NCI-H226 (cell line): ENCODE measurements at regions not wholly inside any gene's neighbourhood (a gene's known extent, or its start where the extent isn't known, plus 50 kb on each side); places are given as distances from the start of the nearest gene placed in this dataset.
A peak's percentile ranks its signal among the peaks of the same experiment; 100 is the strongest.

Source experiments
- DNase-seq: peaks from one replicate; pipeline ENCODE4 v3.0.0-alpha.2; 2015

DNA sequence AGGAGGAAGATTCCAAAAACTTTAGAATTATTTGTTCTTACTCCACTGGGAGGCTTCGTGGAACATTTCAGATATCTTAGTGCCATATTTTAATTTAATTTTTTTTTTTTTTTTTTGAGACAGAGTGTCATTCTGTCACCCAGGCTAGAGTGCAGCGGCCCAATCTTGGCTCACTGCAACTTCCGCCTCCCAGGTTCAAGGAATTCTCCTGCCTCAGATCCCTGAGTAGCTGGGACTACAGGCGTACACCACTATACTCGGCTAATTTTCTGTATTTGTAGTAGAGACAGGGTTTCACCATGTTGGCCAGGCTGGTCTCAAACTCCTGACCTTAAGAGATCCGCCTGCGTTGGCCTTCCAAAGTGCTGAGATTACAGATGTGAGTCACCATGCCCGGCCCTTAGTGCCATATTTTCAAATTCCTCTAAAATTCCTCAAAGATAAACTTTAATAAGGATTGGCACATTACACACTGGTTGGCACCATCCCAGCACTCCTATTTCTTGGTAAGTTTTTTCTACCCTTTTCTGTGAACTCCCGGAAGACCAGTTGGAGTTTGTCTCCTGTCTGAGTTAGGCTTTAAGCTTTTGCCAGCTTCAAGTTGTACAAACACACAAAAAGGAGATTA lies 693.7 kb downstream of the MCTP2 start:
- peak; percentile 35 for DNase-seq

DNA sequence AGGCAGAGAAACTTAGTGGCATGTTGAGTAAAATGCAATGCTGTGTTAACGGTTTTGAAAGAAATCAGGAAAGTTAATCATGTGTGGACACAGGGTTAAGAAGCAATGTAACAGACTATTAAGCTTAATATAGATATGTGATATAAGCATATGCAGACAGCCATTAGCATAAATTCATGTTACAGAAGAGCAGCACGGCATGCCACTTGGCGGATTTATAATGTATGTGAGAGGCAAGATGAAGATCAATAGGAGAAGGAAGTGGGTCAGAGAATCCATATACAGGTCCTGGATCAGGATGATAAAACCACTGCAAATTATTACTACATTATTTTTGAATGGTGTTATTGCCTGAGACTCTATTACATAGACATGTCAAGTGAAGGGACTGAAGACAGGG lies 694.3 kb downstream of the MCTP2 start:
- DNase-seq: no peak

DNA sequence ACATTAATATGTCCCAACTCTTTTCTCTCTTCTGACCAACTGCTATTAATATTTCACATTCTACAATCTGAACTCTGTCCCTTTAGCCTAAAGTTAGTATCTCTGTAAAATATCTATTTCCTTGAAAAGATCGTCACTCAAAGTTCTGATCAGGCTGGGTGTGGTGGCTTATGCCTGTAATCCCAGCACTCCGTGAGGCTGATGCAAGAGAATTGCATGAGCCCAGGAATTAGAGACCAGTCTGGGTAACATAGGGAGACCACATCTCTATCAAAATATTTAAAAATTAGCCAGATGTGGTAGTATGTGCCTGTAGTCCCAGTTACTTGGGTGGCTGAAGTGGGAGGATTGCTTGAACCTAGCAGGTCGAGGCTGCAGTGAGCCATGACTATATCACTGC lies 695.6 kb downstream of the MCTP2 start:
- no peak for DNase-seq

DNA sequence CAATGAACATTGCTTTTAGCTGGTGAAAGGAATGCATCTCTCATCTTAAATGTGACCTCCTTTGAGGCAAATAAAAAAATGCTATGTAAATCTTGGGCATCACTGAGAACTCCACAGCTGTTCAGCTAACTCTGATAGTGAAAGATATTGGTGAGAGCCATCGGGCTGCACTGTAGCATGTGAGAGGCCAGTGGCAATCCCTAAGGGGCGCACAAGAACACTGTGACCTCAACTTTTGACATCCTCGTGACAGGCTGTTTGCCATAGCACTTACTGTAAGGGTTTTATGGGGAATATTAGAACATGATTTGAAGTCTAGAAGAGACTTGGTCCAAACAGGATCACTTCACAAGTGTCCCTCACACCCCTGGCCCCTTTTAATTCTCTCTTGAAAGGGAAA lies 697.9 kb downstream of the MCTP2 start:
- DNase-seq: no peak

DNA sequence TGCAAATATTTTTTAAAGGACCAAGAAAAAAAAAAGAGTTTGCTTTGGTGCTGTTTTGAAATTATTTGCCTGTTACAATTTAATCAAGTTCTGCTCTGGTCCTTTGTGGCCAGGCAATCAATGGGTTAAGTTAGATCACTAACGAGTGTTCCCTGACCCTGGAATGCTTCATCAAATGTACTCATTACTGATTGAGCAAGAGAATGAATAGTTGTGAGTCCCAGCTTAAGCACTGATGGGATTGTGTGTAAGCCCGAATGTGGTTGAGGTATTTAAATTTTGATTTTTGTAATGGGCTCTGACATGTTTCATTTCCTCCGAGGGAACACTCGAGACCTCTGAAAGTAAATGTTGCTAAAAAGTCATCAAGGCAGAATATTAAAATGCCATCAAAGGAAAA lies 699.1 kb downstream of the MCTP2 start:
- DNase-seq: no peak

DNA sequence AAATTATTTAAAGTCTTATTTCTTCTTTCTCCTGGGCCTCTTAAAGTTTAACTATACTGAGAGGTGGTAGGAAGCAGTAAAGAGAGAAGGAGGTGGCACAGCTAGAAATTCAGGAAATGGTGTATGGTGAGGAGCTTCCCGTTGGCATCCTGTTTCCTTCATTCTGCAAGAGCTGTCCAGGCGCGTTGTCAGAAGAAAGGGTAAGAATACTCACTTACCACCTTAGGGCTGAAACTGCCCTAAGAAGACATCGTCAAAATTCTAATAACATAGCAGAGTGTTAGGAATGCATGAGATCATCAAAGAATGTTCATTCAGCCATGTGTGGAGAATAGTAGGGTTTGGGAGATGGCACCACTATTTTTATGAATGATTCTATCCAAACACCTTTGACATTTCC lies 699.6 kb downstream of the MCTP2 start:
- no peak for DNase-seq

DNA sequence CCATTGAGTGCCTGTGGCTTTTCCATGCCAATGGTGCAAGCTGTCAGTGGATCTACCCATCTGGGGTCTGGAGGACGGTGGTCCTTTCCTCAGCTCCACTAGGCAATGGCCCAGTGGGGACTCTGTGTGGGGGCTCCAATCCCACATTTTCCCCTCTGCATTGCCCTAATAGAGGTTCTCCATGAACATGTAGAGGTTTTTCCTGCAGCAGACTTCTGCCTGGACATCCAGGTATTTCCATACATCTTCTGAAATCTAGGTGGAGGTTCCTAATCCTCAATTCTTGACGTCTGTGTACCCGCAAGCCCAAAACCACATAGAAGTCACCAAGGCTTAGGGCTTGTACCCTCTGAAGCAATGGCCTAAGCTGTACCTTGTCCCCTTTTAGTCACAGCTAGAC lies 703.1 kb downstream of the MCTP2 start:
- DNase-seq: no peak

DNA sequence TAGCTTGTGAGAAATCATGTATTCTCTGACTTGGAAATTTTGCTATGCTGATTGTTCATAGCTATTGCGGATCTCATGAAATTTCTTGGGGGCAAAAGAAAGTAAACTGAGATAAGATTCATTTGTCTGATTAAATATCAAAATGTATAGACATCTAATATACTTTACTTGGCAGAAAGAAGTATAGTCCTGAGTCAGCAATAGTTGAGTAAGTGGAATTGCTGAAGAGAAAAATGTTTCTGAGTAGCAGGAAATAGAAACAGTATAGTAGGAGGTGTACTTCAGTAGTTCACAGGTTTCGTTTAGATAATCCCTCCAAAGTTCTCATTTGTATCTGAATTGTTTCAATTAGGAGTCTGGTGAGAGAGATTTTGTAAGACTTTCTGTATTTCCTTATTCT lies 705.9 kb downstream of the MCTP2 start:
- DNase-seq: no peak

DNA sequence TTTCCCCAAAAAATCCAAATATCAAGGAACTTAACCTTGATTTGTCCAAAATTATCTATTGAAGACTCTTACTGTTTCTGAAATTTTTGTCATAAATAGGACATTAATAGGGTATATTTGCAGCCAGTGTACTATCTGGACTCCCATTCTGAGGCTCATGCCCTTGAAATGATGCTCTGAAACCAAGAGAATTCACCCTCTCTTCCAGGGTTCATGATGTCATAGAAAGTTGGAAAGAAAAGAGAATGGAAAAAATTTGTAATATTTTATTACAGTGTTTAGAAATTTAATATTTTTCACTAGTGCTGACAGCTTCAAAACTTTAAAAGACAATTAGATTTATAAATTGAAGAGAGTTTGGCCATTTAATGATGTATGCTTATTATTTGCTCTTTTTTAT lies 712.5 kb downstream of the MCTP2 start:
- no peak for DNase-seq

DNA sequence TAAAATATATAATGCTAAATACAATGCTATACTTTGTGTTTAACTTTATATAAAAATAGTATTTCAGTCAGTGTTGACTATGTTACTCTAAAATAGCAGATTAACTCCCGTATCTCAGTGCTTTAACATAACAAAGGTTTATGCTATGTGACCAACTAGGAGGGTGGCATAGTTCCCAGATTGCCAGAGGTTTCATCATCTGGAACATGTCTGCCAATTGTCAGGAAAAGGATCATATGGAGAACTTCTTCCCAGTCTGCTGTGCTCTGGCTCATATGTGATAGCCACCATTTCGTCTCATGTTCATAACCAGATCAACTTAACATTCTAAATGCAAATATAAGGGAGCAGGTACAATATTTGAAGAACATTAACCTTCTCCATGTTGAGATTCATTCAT lies 720.2 kb downstream of the MCTP2 start:
- DNase-seq: no peak

DNA sequence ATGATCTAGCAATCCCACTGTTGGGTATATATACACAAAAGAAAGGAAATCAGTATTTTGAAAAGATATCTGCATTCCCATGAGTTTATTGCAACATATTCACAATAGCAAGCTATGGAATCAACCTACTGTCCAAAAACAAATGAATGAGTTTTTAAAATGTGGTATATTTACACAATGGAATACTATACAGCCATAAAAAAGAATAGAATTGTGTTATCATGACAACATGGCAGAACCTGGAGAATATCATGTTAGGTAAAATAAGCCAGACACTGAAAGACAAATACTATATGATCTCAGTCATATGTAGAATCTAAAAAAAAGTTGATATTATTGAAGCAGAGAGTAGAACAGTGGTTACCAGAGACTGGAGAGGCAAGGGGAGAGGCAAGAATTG lies 732.6 kb downstream of the MCTP2 start:
- no peak for DNase-seq

DNA sequence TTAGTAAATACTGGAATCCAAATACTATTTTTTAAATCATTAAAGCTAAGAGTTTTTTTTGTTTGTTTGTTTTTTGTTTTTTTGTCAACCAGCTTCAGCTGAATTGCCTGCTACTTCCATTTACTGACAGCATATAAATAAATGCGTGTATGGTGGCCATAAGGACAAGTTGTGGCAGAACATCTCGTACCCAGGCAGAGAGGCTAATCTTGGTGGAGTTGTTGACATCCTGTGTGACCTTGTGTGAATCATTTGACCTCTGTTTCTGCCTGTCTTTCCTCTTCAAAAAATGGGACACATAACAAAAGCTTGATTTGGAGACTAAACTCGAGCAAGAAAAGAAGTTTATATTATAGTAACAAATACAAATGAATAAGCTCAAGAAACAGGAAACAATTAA lies 734.2 kb downstream of the MCTP2 start:
- DNase-seq: no peak

DNA sequence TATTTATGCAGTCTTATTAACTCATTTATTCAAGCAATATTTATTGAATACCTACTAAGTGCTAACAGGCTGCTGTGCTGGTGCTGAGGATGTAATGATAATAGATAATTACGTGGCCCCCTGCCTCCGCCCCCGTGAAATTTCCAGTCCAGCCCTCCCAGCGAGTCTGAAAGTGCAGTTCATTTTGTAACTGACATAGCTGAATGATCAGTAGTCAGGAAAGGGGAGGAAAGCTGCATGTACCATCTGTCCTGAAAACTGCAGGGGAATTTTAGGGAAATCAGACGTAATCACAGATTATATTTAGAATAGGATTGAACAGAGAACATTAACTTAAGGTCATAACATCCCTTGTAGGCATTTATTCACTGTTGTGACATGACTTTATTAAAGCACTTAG lies 736.8 kb downstream of the MCTP2 start:
- DNase-seq: no peak

DNA sequence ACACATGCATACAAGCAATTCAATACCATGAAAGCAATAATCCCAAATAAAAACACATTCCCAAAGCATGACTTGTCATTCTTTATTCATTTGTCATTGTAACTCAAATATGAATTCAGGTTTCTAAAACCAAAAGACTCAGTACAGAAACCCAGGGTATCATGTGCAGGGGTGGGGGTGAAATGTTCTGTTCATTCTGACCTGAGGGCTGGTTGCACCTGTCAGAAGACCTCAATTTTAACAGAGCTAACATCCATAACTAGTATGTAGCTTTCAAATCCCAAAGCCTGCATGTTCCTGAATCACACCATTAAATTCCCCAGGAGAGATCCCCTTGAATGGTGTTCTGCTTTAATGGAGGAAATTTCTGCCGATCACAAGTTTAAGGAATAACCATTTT lies 738.7 kb downstream of the MCTP2 start:
- no peak for DNase-seq

DNA sequence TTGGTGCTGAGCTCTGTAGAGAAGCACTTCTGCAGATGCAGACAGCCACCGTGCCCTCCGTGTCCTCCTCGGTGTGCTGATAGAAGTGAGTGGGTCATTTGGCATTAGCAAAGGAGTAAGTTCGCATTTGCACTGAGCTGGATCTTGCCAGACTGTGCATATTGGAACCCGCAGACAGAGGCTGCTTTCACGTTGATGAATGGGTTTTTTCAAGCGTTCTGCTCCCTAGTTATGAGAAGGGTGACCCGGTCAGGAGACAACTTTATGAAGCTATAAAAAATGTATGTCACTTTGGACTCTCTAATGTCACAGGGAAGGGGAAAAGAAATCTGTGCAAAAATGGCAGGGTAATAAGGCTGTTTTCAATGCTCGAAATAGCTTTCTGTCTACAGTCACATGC lies 739.4 kb downstream of the MCTP2 start:
- DNase-seq: no peak

DNA sequence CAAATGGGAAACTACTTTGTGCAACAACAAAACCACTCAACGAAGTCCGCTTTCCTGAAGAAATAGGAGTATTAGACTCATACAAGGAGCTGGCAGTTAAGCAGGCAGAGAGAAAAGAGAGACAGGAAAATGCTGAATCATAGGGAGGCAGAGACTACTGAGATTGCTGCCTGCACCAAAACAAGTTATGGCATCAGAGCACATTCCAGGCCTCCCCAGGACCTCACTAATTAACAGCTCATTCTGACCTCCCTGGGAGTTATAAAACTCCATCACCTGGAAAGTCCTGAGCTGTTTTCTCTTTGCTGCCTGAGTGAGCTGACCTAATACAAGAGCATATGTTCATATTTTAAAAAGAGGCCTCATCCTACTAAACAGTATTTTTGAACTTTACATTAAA lies 741.0 kb downstream of the MCTP2 start:
- DNase-seq: peak; percentile 25

DNA sequence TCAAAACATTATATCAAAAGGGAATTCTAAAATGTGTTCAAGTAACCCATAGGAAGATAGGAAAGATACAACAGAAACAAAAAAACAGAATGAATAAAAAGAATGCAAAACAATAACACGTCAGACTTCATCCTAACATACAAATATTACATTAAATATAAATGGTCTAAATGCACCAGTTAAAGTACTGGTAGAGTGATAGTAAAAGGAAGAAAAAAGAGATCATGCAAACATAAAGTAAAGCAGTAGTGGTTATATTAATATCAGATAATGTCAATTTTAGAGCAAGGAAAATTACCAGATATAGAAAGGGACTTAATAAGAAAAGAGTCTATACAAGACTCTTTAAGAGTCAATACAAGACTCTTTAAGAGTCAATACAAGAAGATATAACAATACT lies 755.7 kb downstream of the MCTP2 start:
- DNase-seq: no peak

DNA sequence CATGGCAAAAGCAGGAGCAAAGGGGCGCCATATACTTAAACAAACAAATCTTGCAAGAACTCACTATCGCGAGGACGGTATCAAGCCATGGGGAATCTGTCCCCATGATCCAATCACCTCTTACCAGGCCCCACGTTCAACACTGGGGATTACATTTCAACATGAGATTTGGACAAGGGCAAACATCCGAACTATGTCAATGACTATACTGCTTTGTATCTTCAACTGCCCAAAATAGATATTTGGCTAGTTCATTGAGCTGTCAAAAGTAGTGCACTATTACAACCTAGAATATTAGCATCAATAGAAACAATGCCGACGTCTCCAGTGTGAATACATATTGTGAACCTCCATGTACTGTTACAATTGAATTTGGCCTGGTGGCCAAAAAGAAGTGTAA lies 760.4 kb downstream of the MCTP2 start:
- DNase-seq: no peak

DNA sequence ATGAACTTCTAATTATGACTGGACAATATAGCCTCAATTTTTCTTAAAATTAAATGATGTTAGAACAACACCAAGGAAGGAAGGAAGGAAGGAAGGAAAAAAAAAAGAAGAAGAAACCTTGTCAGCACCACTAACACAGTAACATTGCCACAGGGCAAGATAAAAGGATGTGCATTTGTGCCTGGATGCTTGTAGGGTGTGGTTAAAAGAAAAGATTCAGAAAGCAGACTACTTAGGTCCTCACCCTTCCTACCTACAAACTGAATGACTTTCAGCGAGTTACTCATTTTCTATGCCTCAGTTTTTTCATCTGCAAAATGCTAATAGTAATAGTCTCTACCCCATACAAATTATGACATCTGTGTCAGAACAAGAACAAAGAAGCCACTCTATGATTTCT lies 778.3 kb downstream of the MCTP2 start:
- no peak for DNase-seq

DNA sequence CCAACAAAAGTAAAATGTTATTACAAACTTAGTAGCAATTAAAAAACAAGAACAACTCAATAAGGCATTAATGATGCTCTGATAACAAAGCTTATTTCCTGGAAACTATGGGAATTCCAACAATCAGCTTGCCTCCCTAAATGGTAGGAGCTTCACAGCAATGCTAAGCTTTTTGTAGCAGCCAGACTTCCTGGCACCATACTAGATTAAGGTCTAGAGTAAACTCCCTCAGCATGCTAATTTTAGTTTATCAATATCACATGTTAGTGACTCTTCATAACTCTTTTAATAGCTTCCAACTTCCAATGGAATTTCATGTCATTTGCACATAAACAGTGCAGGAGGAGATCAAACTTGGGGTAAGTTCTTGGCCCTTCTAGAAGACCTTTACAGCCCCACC lies 782.0 kb downstream of the MCTP2 start:
- no peak for DNase-seq

DNA sequence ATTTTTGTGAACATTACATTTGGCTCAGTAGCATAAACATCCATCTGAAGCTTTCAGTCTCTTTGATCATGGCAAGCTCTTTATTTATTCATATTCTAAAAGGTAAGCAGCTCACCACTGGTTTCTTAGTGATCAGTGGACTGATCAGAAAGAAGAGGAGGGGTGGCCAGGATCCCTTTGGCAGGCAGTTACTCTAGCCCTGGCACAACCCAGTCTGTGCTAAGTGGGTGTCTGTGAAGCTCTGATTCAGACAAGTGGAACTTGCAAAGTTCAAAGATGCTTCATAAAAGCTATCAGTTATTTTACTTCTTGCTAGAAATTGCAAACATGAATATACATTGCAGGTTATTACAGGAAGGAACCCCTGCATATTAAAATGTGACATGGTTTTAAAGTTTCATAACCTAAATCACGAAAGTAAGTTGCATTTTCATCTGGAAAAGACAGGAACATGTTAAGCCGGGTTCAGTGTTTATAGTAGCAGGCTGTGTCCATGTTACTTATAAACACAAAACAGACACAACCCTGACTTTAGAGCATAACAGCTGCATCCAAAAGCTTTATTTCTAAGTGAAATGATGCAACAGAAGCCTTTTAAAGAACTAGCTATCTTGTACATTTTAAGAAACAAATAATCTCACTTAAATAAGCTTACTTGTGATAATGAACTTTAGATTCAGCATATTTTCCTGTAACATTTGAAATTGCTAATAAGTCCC lies 785.3 kb downstream of the MCTP2 start:
- DNase-seq: no peak

DNA sequence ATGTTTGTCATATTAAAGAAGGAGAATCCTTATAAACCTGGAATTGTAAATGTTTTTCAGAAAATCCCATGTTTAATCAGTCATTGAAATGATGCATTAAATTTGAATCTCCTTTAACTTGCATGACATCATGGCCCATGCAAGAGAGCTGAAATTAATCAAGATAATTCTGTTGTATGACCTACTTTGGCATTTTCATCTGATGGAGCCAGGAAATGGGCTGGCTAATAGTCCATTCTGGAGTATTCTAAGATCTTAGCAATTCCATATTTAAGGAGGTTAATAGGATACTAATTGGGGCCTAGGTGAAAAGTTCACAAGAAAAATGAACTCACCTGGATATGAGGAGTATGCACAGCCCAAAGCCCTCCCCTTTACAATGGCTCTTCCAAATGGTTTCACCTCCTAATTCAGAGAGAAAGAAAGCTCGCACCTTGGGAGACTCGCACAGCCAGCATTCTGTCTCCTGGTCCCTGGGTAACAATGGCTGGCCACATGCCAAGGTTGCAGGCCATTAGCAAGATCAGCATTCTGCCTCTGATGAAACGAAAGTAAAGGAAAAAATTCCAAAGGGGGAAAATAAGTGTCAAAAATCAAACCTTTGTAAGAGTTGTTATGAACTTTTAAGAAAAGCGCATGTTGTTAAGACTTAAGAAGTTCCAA lies 786.4 kb downstream of the MCTP2 start:
- DNase-seq: no peak

DNA sequence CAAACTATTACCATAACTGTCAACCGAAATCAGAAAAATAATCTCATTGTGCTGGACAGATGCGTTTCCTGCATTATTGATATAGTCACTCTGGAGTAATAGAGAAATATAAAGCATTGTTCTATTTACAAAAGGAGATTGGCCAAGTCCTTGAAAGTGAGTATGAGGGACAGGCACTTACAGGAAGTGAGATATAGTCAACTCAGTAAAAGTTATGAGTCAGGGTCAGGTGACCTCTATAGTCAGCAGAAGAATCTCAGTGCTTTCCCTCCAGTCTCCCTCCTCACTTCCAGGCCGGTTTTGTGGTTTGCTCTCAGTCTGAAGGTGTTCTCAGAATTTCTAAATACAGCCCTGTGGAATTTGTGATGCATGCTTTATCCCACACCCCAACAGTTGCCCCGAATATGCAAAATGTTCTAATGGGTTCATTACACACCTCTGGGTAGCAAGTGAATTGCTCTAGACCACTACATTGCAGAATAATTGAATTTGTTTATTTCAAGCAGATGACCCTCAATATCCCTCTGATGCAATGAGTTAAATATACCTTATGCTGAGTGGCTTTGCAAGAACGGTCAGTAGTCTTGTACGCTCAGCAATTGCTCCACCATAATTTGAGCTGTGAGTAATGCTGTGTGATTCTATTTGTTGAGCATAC lies 787.7 kb downstream of the MCTP2 start:
- peak; percentile 90 for DNase-seq

DNA sequence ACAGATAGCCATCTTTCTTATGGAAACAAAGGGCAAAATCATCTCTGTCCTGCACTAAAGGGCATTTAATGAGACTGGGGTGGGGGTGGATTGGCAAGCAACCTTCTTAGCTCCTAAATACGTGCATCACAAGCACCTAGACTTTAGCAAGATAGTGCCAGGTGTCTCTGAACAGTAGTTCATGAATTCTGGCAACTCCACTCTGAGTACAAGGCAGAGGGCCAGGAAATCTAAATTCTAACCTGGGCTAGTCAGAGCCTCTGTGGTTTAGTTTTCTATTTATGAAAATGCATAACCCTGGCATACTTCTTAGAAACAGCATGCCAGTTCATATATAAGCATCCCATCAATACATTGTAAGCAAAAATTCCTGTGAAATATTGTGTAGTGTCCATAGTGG lies 788.5 kb downstream of the MCTP2 start:
- peak; percentile 32 for DNase-seq
